ENCODE measurements at regions not wholly inside any gene's neighbourhood (a gene's known extent, or its start where the extent isn't known, plus 50 kb on each side); places are given as distances from the start of the nearest gene placed in this dataset.

DNA sequence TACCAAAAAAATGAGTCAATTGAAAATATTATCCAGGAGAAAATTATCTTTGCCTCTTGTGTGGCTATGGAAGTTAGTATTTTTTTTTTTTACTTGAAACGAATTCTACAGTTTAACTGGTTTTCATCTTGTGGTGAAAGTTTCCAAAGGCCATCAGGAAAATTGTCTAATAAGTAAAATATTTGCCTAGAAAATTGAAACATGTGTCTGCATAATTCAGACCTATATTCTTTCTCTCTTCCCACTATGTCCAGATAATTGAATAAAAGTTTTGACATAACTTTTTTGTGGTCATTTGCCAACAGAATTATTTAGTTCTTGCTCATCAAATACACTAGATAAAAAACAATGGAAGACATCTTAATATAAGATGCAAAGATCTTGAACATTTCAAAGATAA, 321.5 kb upstream of the RPS23 start (continued):
- TF ChIP-seq ZNF274 (IDR thresholded peaks at IDR 0.05; ENCODE audit: low read depth, low read length) = no peak

DNA sequence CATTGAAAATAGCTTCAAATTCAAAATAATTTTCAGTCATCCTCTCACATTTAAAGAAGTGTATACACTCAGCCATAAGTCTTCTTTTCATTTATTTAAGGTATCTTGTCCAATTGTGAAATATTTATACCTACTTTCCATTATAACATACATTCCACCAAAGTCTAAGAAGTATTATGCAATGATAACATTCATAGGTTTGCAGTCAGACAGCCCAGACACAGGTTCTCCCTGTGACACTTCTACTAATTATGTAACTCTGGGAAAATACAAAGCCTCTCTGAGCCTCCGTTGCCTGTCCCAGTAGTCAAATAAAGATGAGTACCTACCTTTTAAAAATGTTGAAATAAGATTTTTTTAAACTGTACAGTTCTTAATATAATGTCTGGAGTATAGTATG, 320.9 kb upstream of the RPS23 start:
- ATAC-seq (no peak), DNase-seq (ENCODE audit: low read depth, low spot score) (no peak)
- no TSS peak for BruUV-seq (replicated peaks)
- H2AFZ ChIP-seq (ENCODE audit: low read depth, low read length, poor library complexity, severe bottlenecking) = no peak overlapping the region
- no peaks in the 10 kb centered on the region for H3K79me2 ChIP-seq (ENCODE audit: insufficient read depth, low read length)
- H3K4me1 ChIP-seq (ENCODE audit: control insufficient read depth in 1 of 2, insufficient read depth in 2 of 2, low read length in 2 of 2) = no peaks in the 10 kb centered on the region
- no peak overlapping the region for H3K4me3 ChIP-seq (replicated peaks in 1 of 2; ENCODE audit: low read depth in 1 of 2, low read length in 2 of 2)
- no peaks in the 10 kb centered on the region for H4K20me1 ChIP-seq (ENCODE audit: insufficient read depth)
- no peak overlapping the region for H3K9ac ChIP-seq (ENCODE audit: low read length)
- TF ChIP-seq POLR2AphosphoS5 (IDR thresholded peaks at IDR 0.05; ENCODE audit: low read depth, low read length) (no peak), POLR2A (IDR thresholded peaks at IDR 0.05; ENCODE audit: borderline replicate concordance, extremely low read depth, insufficient read depth, insufficient read length) (no peak), EGR1 (IDR thresholded peaks at IDR 0.05; ENCODE audit: low read depth) (no peak), ZFX (IDR thresholded peaks at IDR 0.05) (no peak), SP1 (IDR thresholded peaks at IDR 0.05; ENCODE audit: low read depth) (no peak), FOSL1 (IDR thresholded peaks at IDR 0.05; ENCODE audit: low read depth) (no peak), SIN3A (IDR thresholded peaks at IDR 0.05; ENCODE audit: low read depth) (no peak), CEBPB (IDR thresholded peaks at IDR 0.05; ENCODE audit: low read depth) (no peak), EZH2phosphoT487 (IDR thresholded peaks at IDR 0.05; ENCODE audit: borderline replicate concordance) (no peak), TCF7L2 (IDR thresholded peaks at IDR 0.05; ENCODE audit: borderline replicate concordance, extremely low read depth, insufficient read depth, insufficient read length) (no peak)
- TF ChIP-seq, protein P1, sequence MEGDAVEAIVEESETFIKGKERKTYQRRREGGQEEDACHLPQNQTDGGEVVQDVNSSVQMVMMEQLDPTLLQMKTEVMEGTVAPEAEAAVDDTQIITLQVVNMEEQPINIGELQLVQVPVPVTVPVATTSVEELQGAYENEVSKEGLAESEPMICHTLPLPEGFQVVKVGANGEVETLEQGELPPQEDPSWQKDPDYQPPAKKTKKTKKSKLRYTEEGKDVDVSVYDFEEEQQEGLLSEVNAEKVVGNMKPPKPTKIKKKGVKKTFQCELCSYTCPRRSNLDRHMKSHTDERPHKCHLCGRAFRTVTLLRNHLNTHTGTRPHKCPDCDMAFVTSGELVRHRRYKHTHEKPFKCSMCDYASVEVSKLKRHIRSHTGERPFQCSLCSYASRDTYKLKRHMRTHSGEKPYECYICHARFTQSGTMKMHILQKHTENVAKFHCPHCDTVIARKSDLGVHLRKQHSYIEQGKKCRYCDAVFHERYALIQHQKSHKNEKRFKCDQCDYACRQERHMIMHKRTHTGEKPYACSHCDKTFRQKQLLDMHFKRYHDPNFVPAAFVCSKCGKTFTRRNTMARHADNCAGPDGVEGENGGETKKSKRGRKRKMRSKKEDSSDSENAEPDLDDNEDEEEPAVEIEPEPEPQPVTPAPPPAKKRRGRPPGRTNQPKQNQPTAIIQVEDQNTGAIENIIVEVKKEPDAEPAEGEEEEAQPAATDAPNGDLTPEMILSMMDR (IDR thresholded peaks at IDR 0.05 in 2 of 3, conservative IDR thresholded peaks at IDR 0.05 in 1 of 3; ENCODE audit: borderline replicate concordance in 1 of 3, insufficient read depth in 1 of 3, low read depth in 2 of 3, low read length in 2 of 3) = no peak
- TF ChIP-seq, protein P2, sequence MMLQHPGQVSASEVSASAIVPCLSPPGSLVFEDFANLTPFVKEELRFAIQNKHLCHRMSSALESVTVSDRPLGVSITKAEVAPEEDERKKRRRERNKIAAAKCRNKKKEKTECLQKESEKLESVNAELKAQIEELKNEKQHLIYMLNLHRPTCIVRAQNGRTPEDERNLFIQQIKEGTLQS (IDR thresholded peaks at IDR 0.05) = no peak
- H3K36me3 ChIP-seq (ENCODE audit: control insufficient read depth in 1 of 2, insufficient read depth in 2 of 2, low read length in 2 of 2) = no peaks in the 10 kb centered on the region
- no peak overlapping the region for H3K27ac ChIP-seq (ENCODE audit: low read depth, low read length)
- no peaks in the 10 kb centered on the region for H3K9me2 ChIP-seq (ENCODE audit: insufficient read depth)
- no peak overlapping the region for H3K4me2 ChIP-seq (ENCODE audit: low read length)
- CTCF ChIA-PET = no interaction called here
- no peaks in the 10 kb centered on the region for H3K9me3 ChIP-seq (ENCODE audit: control insufficient read depth in 1 of 2, insufficient read depth in 1 of 2, low read depth in 1 of 2, low read length in 2 of 2)
- no peaks in the 10 kb centered on the region for H3K27me3 ChIP-seq (ENCODE audit: insufficient read depth, low read length)
- intact Hi-C loops (cut with micrococcal nuclease) = loop anchor here (5.0 kb wide), 1 partner anchor 963 kb away; no protein-coding TSS in a partner anchor
- RAD21 ChIA-PET (ENCODE audit: low non-redundant PET in 1 of 2, low total read pairs in 2 of 2, uncharacterized antibody in 2 of 2, unreplicated experiment in 2 of 2) = no interaction called here
- POLR2A ChIA-PET = no interaction called here
